Astrocyte of the spinal cord (primary cell): ENCODE measurements at regions not wholly inside any gene's neighbourhood (a gene's known extent, or its start where the extent isn't known, plus 50 kb on each side); places are given as distances from the start of the nearest gene placed in this dataset.

Source experiments
- DNase-seq: peaks from one replicate; pipeline ENCODE4 v3.0.0; 2011; ENCODE audit warnings: low read depth, low spot score
- H3K4me3 ChIP-seq: 2 replicates; pipeline ENCODE4 v1.5.1; 2011; ENCODE audit warnings: low read depth, mild to moderate bottlenecking, low read length, moderate library complexity
- CTCF ChIP-seq: IDR thresholded peaks from 2 replicates; pipeline ENCODE4 v1.5.1; 2012; ENCODE audit warnings: low read depth, mild to moderate bottlenecking, low read length, inconsistent platforms
- in situ Hi-C: cut with HindIII; loops from 2 replicates; pipeline ENCODE4 v1.10.0; 2017; ENCODE audit warnings: low sequenced_read_pairs

DNA sequence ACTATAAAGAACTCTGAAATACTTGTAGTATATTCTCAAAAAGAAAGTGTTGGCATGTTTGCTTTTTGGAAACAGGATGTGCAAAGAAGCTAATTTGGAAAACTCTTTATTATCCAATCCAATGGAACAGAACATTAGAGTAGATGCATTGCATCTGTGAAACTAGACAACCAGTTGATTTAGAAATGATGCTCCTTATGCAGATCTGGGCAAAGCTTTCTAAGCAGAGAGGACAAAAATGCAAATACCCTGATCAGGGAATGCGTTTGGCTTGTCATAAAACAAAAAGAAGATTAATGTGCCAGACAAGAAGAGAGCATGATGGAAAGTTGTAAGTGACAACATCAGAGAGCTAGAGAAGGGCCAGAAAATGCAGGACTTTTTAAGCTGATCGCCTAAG is 142.3 kb downstream of the RCHY1 start:
- no peak overlapping the region for H3K4me3 ChIP-seq
- no peak for TF ChIP-seq CTCF
- in situ Hi-C loops, result no loop called here
- no peak for DNase-seq

DNA sequence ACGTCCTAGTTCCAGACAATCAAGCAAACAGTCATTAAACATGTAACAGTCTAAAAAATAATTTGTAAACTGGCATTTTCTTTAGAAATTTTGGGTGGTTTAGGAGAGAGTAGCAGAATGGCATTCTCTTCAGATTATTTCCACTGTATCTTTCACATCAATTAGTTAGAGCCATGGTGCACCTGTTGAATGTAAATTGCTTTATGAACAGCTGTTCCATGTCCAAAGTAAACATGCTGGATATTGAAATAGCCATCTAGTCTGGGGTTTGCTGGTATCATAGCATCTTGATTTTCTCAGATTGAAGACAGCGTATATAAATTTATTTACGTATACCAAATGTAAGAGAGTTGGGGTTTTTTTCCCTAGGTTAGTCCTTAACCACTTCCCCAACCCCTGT is 143.6 kb downstream of the RCHY1 start:
- no peak overlapping the region for H3K4me3 ChIP-seq
- no peak for TF ChIP-seq CTCF
- in situ Hi-C loops, result no loop called here
- no peak for DNase-seq

GRCh38 chr4:75345423-75345822 is 168.8 kb downstream of the RCHY1 start:
- no peak for TF ChIP-seq CTCF
- in situ Hi-C loops, result no loop called here
- peak; percentile 32 for DNase-seq
- no peak overlapping the region for H3K4me3 ChIP-seq

DNA sequence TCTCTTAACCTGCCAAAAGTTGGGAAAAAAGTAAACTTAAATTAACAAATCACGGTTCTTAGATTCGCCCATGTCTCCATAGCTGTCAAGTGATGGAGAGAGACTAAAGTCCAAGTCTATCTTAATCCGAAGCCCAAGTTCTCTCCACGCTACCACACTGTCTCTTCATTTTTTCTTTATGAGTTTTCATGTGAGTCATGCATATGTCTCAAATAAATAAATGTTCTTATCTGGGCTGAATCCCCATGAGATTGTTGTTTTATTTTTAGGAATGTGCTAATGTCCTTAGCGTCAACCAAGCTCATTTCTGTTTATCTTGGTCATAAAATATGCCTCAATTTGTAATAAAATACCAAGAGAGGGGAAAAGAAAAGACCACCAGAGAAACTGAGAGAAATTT is 169.3 kb downstream of the RCHY1 start:
- no peak overlapping the region for H3K4me3 ChIP-seq
- DNase-seq, result peak; percentile 74
- no peak for TF ChIP-seq CTCF
- in situ Hi-C loops, result no loop called here

DNA sequence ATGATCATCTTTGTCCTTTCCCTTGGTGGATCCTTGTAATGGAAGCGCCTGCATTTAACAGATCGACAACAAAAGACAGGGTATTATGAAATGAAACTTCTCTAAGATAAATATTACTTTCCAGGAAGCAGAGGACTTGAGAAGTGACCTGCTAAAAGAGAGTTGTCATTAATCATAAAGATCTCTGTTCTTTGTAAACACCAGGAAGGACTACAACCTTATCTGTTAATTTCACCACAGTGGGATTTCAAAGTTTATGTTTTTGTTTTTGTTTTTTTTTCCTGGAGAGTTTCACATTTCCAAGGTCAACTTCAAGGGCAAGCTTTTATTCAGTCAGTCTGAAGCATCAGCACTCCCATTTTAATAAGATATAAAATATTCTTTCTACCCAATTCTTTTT is 170.9 kb downstream of the RCHY1 start:
- DNase-seq, result no peak
- no peak overlapping the region for H3K4me3 ChIP-seq
- in situ Hi-C loops, result no loop called here
- TF ChIP-seq CTCF, result no peak

DNA sequence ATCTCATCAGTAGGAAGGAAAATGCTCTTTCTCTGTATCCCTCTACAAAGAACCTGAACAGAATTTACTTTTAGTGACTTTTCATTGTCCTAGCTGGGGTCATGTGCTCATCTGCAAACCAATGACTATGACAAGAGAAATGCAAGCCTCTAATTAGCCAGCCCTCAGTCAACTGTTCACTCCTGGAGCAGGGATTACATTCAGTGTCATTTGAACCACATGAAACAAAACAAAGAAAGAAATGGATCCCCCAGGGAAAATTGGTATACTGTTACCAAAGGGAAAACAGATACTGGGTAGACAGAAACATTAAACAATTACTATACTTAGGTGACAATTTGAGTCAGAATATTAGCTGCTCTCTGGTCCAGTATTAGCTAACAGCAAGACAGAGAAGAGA is 173.6 kb downstream of the RCHY1 start:
- no peak overlapping the region for H3K4me3 ChIP-seq
- in situ Hi-C loops, result no loop called here

More for the DNA sequence above, 173.6 kb downstream of the RCHY1 start:
- TF ChIP-seq CTCF, result no peak
- no peak for DNase-seq
